ENCODE measurements at regions not wholly inside any gene's neighbourhood (a gene's known extent, or its start where the extent isn't known, plus 50 kb on each side); places are given as distances from the start of the nearest gene placed in this dataset.

GRCh38 chr17:49913226-49914095 lies 55.5 kb upstream of the DLX4 start:
- no peak overlapping the region for H3K4me3 Mint-ChIP-seq
- peaks cover 46 to 60% of the 10 kb centered on the region in 2 donors for H3K27me3 Mint-ChIP-seq
- H3K27ac ChIP-seq (ENCODE audit: low read depth, low read length), result no peak overlapping the region
- no peak overlapping the region for H3K4me3 ChIP-seq (ENCODE audit: low read length in 2 of 2)
- H3K36me3 ChIP-seq (ENCODE audit: insufficient read depth, low read length), result no peaks in the 10 kb centered on the region
- ChIA-PET POLR2A (ENCODE audit: partially characterized antibody) (interaction anchor here (0.6 kb wide), 1 partner anchor 653 kb away, joined by 3 read pairs; no protein-coding TSS in a partner anchor), CTCF (ENCODE audit: partially characterized antibody) (no interaction called here)
- no peaks in the 10 kb centered on the region for H3K9me3 ChIP-seq (ENCODE audit: control insufficient read depth in 1 of 2, low read length in 2 of 2)
- H3K36me3 Mint-ChIP-seq, result no peaks in the 10 kb centered on the region
- H3K4me1 Mint-ChIP-seq, result peaks cover 2 to 10% (median 7%) of the 10 kb centered on the region in 4 donors
- peaks cover 16% of the 10 kb centered on the region for H3K27me3 ChIP-seq (ENCODE audit: insufficient read depth, low read length)
- H3K9me3 Mint-ChIP-seq, result peaks cover 0 to 2% (median 0%) of the 10 kb centered on the region in 8 donors
- intact Hi-C loops (cut with micrococcal nuclease), result no loop called here
- DNase-seq, result no peak
- peaks cover 5% of the 10 kb centered on the region for H3K4me1 ChIP-seq (ENCODE audit: insufficient read depth, low read length)
- H3K27ac Mint-ChIP-seq, result no peak overlapping the region

- intact Hi-C loops (cut with micrococcal nuclease), result no loop called here
- Mint-ChIP-seq H3K9me3 (peaks cover 0 to 2% (median 0%) of the 10 kb centered on the region in 8 donors), H3K36me3 (no peaks in the 10 kb centered on the region), H3K4me1 (peaks cover 0 to 10% (median 7%) of the 10 kb centered on the region in 4 donors), H3K27me3 (peaks cover 41 to 54% of the 10 kb centered on the region in 2 donors), H3K27ac (no peak overlapping the region), H3K4me3 (no peak overlapping the region)
- Histone ChIP-seq H3K36me3 (ENCODE audit: insufficient read depth, low read length) (no peaks in the 10 kb centered on the region), H3K27me3 (ENCODE audit: insufficient read depth, low read length) (peaks cover 12% of the 10 kb centered on the region), H3K27ac (ENCODE audit: low read depth, low read length) (no peak overlapping the region), H3K9me3 (ENCODE audit: control insufficient read depth in 1 of 2, low read length in 2 of 2) (no peaks in the 10 kb centered on the region), H3K4me1 (ENCODE audit: insufficient read depth, low read length) (peaks cover 5% of the 10 kb centered on the region), H3K4me3 (ENCODE audit: low read length in 2 of 2) (no peak overlapping the region)
- CTCF ChIA-PET (ENCODE audit: partially characterized antibody), result interaction anchor here (1.3 kb wide), 1 partner anchor 83 kb away, joined by 4 read pairs; no protein-coding TSS in a partner anchor
- POLR2A ChIA-PET (ENCODE audit: partially characterized antibody), result no interaction called here
- no peak for DNase-seq
These were observed 54.9 kb upstream of the DLX4 start for GRCh38 chr17:49914096-49914490.

- H3K36me3 ChIP-seq (ENCODE audit: insufficient read depth, low read length), result no peaks in the 10 kb centered on the region
- no peak overlapping the region for H3K4me3 ChIP-seq (ENCODE audit: low read length in 2 of 2)
- peaks cover 6% of the 10 kb centered on the region for H3K27me3 ChIP-seq (ENCODE audit: insufficient read depth, low read length)
- H3K9me3 ChIP-seq (ENCODE audit: control insufficient read depth in 1 of 2, low read length in 2 of 2), result no peaks in the 10 kb centered on the region
- DNase-seq, result no peak
- Mint-ChIP-seq H3K4me3 (no peak overlapping the region), H3K9me3 (peaks cover 0 to 2% (median 0%) of the 10 kb centered on the region in 8 donors), H3K27ac (no peak overlapping the region), H3K36me3 (no peaks in the 10 kb centered on the region), H3K4me1 (peaks cover 0 to 8% (median 6%) of the 10 kb centered on the region in 4 donors), H3K27me3 (peaks cover 38 to 49% of the 10 kb centered on the region in 2 donors)
- CTCF ChIA-PET (ENCODE audit: partially characterized antibody), result interaction anchor here (1.3 kb wide), 1 partner anchor 82 kb away, joined by 4 read pairs; no protein-coding TSS in a partner anchor
- no peak overlapping the region for H3K27ac ChIP-seq (ENCODE audit: low read depth, low read length)
- POLR2A ChIA-PET (ENCODE audit: partially characterized antibody), result no interaction called here
- peaks cover 5% of the 10 kb centered on the region for H3K4me1 ChIP-seq (ENCODE audit: insufficient read depth, low read length)
- intact Hi-C loops (cut with micrococcal nuclease), result no loop called here
These were observed 54.3 kb upstream of the DLX4 start for GRCh38 chr17:49914664-49915063.

GRCh38 chr17:49915260-49915659 lies 53.7 kb upstream of the DLX4 start:
- Mint-ChIP-seq H3K4me1 (peaks cover 0 to 4% (median 3%) of the 10 kb centered on the region in 4 donors), H3K36me3 (no peaks in the 10 kb centered on the region), H3K4me3 (no peak overlapping the region), H3K9me3 (peaks cover 0 to 2% (median 0%) of the 10 kb centered on the region in 8 donors), H3K27ac (no peak overlapping the region), H3K27me3 (peaks cover 35 to 46% of the 10 kb centered on the region in 2 donors)
- intact Hi-C loops (cut with micrococcal nuclease), result no loop called here
- Histone ChIP-seq H3K36me3 (ENCODE audit: insufficient read depth, low read length) (no peaks in the 10 kb centered on the region), H3K27me3 (ENCODE audit: insufficient read depth, low read length) (peaks cover 6% of the 10 kb centered on the region), H3K4me1 (ENCODE audit: insufficient read depth, low read length) (peaks cover 5% of the 10 kb centered on the region), H3K9me3 (ENCODE audit: control insufficient read depth in 1 of 2, low read length in 2 of 2) (no peaks in the 10 kb centered on the region), H3K27ac (ENCODE audit: low read depth, low read length) (no peak overlapping the region), H3K4me3 (ENCODE audit: low read length in 2 of 2) (no peak overlapping the region)
- ChIA-PET POLR2A (ENCODE audit: partially characterized antibody) (no interaction called here), CTCF (ENCODE audit: partially characterized antibody) (interaction anchor here (0.9 to 1.3 kb wide), 2 partner anchors 36 to 82 kb away, joined by 3 to 4 read pairs; no protein-coding TSS in a partner anchor)
- no peak for DNase-seq

GRCh38 chr17:49915670-49916069 lies 53.3 kb upstream of the DLX4 start:
- CTCF ChIA-PET (ENCODE audit: partially characterized antibody), result interaction anchor here (0.9 kb wide), 1 partner anchor 36 kb away, joined by 3 read pairs; no protein-coding TSS in a partner anchor
- H3K27me3 ChIP-seq (ENCODE audit: insufficient read depth, low read length), result peaks cover 2% of the 10 kb centered on the region
- H3K27me3 Mint-ChIP-seq, result peaks cover 35 to 44% of the 10 kb centered on the region in 2 donors

GRCh38 chr17:49916854-49917515 lies 52.0 kb upstream of the DLX4 start:
- peaks cover 27 to 41% of the 10 kb centered on the region in 2 donors for H3K27me3 Mint-ChIP-seq
- Histone ChIP-seq H3K9me3 (ENCODE audit: control insufficient read depth in 1 of 2, low read length in 2 of 2) (no peaks in the 10 kb centered on the region), H3K4me3 (ENCODE audit: low read length in 2 of 2) (no peak overlapping the region), H3K4me1 (ENCODE audit: insufficient read depth, low read length) (no peaks in the 10 kb centered on the region), H3K27me3 (ENCODE audit: insufficient read depth, low read length) (no peaks in the 10 kb centered on the region), H3K27ac (ENCODE audit: low read depth, low read length) (no peak overlapping the region), H3K36me3 (ENCODE audit: insufficient read depth, low read length) (no peaks in the 10 kb centered on the region)
- POLR2A ChIA-PET (ENCODE audit: partially characterized antibody), result no interaction called here
- no peak overlapping the region for H3K27ac Mint-ChIP-seq
- no peaks in the 10 kb centered on the region for H3K36me3 Mint-ChIP-seq
- CTCF ChIA-PET (ENCODE audit: partially characterized antibody), result interaction anchor here (0.8 to 1.6 kb wide), 3 partner anchors 36 to 81 kb away, joined by 3 to 6 read pairs (median 3); no protein-coding TSS in a partner anchor
- intact Hi-C loops (cut with micrococcal nuclease), result no loop called here
- no peak overlapping the region for H3K4me3 Mint-ChIP-seq
- no peak for DNase-seq
- H3K9me3 Mint-ChIP-seq, result peaks cover 0 to 2% (median 0%) of the 10 kb centered on the region in 8 donors
- no peaks in the 10 kb centered on the region for H3K4me1 Mint-ChIP-seq

More at GRCh38 chr17:49915670-49916069, 53.3 kb upstream of the DLX4 start:
- Histone ChIP-seq H3K4me1 (ENCODE audit: insufficient read depth, low read length) (peaks cover 1% of the 10 kb centered on the region), H3K36me3 (ENCODE audit: insufficient read depth, low read length) (no peaks in the 10 kb centered on the region), H3K4me3 (ENCODE audit: low read length in 2 of 2) (no peak overlapping the region), H3K27ac (ENCODE audit: low read depth, low read length) (no peak overlapping the region), H3K9me3 (ENCODE audit: control insufficient read depth in 1 of 2, low read length in 2 of 2) (no peaks in the 10 kb centered on the region)
- intact Hi-C loops (cut with micrococcal nuclease), result no loop called here
- Mint-ChIP-seq H3K4me1 (peaks cover 0 to 1% (median under 1%) of the 10 kb centered on the region in 4 donors), H3K36me3 (no peaks in the 10 kb centered on the region), H3K9me3 (peaks cover 0 to 2% (median 0%) of the 10 kb centered on the region in 8 donors), H3K27ac (no peak overlapping the region), H3K4me3 (no peak overlapping the region)
- POLR2A ChIA-PET (ENCODE audit: partially characterized antibody), result no interaction called here
- no peak for DNase-seq

- H3K4me1 ChIP-seq (ENCODE audit: insufficient read depth, low read length), result no peaks in the 10 kb centered on the region
- H3K4me1 Mint-ChIP-seq, result no peaks in the 10 kb centered on the region
- H3K27ac ChIP-seq (ENCODE audit: low read depth, low read length), result no peak overlapping the region
- H3K27ac Mint-ChIP-seq, result no peak overlapping the region
- no peak for DNase-seq
- peaks cover 25 to 35% of the 10 kb centered on the region in 2 donors for H3K27me3 Mint-ChIP-seq
- intact Hi-C loops (cut with micrococcal nuclease), result no loop called here
- peaks cover 3% of the 10 kb centered on the region for H3K27me3 ChIP-seq (ENCODE audit: insufficient read depth, low read length)
- H3K36me3 Mint-ChIP-seq, result no peaks in the 10 kb centered on the region
- peaks cover 0 to 2% (median 0%) of the 10 kb centered on the region in 8 donors for H3K9me3 Mint-ChIP-seq
- no peak overlapping the region for H3K4me3 ChIP-seq (ENCODE audit: low read length in 2 of 2)
- no peaks in the 10 kb centered on the region for H3K9me3 ChIP-seq (ENCODE audit: control insufficient read depth in 1 of 2, low read length in 2 of 2)
- ChIA-PET POLR2A (ENCODE audit: partially characterized antibody) (no interaction called here), CTCF (ENCODE audit: partially characterized antibody) (interaction anchor here (1.5 kb wide), 1 partner anchor 80 kb away, joined by 3 read pairs; no protein-coding TSS in a partner anchor)
- H3K4me3 Mint-ChIP-seq, result no peak overlapping the region
- H3K36me3 ChIP-seq (ENCODE audit: insufficient read depth, low read length), result no peaks in the 10 kb centered on the region
These were observed 50.4 kb upstream of the DLX4 start for GRCh38 chr17:49918591-49918990.

Measured in CD4-positive, alpha-beta memory T cell (primary cell).